HG03521 (cell line): ENCODE measurements at regions not wholly inside any gene's neighbourhood (a gene's known extent, or its start where the extent isn't known, plus 50 kb on each side); places are given as distances from the start of the nearest gene placed in this dataset.
"Not testable (repeated sequence)": the region's sequence is repeated elsewhere in the genome, so short reads cannot be mapped to it uniquely, and the experiment has no call there.

Source experiments
- ATAC-seq: cut with Tn5 transposase; IDR thresholded peaks from one replicate; pipeline ENCODE4 v1.9.1; 2021; ENCODE audit warnings: mild to moderate bottlenecking, moderate library complexity; ENCODE audit not compliant: unreplicated experiment

DNA sequence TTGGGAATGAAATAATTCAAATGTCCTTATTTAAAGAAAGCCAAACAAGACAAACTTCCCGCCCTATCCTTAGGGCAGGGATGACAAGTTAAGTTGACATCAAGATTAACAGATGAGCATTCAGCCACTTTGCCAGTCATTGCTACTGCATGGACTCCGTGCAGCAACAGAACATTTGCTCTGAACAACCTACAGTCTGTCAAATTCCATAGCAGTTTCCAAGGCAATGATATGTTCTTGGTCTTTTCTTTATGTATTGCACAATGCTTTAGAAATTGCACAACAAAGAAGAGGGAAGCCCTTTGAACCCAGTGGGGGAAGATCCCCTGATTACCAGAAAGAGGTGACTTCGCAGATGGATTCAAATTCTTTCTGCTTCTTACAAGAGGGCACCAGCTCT is 269.8 kb downstream of the BCAT1 start:
- ATAC-seq, result no peak

DNA sequence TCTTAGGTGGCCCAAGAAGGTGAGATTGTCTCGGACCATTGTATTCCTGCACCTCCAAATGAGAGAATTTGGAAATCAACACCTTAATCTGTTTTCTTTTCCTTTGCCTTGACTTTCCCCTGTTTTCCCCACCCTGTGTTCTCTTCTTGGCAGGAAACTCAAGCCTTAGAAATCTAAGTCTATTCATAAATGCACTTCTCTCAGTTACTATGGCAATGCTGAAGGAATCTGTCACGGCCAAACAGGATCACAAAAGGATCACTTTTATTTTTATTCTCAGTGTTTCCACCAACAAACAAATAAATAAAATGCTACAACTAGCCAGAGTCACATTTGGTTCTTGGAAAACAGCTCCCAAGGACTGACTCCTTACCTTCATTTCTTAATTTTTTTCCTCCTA is 270.5 kb downstream of the BCAT1 start:
- ATAC-seq, result no peak

DNA sequence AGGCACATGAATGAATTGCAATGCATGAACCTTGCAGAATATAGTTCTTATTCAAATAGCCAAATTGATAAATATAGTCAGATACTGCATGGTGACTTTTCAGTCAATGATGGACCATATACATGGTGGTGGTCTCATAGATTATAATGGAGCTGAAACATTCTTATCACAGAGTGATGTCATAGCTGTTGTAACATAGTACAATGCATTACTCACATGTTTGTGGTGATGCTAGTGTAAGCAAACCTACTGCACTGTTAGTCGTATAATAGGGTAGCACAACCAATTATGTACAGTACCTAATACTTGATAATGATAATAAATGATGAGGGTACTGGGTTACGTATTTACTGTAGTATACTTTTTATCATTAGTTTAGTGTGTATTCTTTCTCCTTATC is 280.3 kb downstream of the BCAT1 start:
- no peak for ATAC-seq

DNA sequence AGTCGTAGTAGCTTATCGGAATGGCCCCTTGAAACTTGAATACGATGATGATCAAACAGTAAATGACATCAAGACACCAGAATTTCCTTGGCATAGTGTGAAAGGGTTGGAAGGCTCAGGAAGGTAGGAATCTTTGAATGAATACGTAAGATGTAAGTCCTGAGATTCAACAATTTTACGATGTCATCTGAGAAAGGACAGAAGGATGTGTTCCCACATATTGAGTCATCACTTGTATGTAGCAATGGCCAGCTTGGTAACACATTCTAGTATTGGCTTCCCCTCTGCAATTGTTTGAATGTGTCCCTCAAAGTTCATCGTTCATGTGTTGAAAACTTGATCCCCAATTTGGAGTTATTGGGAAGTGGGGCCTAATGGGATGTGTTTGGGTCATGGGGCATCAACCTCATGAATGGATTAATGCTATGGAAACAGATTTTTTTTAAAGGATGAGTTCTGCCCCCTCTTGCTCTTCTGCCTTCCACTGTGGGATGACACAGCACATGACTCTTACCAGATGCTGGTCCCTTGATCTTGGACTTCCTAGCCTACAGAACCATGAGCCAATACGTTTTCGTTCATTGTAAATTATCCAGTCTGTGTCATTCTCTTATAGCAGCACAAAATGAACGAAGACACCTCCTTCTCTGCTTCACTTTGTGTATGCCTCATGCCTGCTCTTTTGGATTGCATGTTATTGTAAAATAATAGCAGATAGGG is 284.6 kb downstream of the BCAT1 start:
- no peak for ATAC-seq

DNA sequence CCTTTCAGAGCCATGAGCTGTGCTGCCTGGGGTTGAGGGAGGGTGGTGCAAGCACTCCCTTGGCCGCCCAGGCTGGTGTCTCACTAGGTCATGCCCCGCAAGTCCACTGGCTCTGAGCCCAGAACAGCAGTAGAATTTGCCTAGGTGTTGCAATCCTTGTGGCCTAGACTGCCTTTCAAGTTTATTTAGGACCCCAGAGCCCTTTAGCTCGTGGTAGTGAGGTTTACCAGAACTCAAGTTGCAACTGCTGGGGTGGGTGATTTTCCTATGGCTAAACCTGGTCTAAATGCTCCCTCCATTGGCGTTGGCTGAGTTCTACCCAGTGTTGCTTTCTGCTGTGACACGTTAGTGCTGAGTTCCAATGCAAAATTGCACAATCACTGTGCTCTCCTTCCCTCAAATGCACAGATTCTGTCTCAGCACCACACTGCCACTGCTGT is 287.2 kb downstream of the BCAT1 start:
- no peak for ATAC-seq

DNA sequence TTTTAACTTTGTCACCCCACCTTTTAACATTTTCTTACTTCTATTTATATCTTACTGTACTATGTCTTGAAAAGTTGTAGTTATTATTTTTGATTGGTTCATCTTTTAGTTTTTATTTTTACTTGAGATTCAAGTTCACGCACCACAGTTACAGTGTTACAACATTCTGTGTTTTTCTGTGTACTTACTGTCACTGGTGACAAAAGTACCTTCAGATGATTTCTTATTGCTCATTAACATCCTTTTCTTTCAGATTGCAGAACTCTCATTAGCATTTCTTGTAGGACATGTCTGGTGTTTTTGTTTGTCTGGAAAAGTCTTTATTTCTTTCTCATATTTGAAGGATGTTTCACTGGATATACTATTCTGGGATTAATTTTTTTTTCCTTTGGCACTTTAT is 289.9 kb downstream of the BCAT1 start:
- no peak for ATAC-seq

DNA sequence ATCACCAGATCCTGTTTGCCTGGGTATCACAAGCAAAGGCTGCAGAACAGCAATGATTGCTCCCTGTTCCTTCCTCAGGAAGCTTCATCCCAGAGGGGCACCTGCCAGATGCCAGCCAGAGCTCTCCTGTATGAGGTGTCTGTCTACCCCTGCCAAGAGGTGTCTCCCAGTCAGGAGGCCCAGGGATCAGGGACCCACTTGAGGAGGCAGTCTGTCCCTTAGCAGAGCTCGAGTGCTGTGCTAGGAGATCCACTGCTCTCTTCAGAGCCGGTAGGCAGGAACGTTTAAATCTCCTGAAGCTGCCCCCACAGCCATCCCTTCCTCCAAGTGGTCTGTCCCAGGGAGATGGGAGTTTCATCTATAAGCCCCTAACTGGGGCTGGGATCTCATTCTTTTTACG is 294.6 kb downstream of the BCAT1 start:
- ATAC-seq, result not testable (repeated sequence)

DNA sequence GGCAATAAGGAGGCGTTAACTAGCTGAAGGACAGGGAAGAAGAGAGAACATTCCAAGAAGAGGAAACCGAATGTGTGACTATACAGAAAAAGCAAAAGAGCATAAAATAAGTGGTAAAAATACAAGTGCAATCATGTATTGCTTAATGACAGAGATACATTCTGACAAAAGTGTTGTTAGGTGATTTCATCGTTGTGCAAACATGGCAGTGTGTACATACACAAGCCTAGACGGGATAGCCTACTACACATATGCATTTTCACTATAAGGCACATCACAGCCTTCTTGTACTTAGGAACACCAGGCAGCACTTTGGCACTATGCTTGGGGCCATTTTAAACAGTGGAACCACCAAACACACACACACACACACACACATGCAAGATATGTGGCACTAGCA is 299.3 kb downstream of the BCAT1 start:
- no peak for ATAC-seq

DNA sequence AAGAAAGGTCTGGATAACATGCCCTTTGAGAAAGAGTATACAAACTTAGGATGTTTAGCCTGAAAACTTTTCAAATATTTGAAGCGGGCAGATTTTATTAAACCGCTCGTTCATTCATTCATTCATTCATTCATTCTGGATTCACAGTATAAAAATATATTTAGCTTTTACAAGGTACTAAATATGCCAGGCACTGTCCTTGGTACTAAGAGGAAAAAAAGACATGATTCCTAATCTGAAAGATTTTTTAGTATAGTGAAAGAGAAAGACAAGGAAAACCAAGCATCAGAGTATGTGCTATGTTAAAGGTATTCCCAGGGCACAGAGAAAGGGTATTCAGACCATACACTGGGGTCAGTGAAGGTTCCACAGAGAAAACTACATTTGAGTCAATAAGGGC is 299.7 kb downstream of the BCAT1 start:
- ATAC-seq, result no peak

DNA sequence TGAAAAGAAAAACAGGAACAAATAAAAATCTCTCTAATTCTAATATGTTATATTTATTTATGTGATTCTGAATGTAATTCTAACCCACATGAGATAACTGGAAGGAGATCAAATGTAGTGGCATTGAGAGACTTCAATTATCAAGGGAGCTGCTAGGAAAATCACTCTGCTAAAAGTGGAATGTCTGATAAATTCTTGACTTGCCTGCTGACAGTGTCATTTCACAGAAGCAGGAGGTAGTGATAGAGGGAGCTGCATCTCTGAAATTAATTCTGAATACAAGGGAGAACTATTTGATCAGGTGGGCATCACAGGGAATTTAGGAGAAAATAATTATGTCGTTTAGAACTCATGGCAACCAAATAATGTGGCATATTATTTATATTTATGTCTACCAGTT is 303.6 kb downstream of the BCAT1 start:
- no peak for ATAC-seq

DNA sequence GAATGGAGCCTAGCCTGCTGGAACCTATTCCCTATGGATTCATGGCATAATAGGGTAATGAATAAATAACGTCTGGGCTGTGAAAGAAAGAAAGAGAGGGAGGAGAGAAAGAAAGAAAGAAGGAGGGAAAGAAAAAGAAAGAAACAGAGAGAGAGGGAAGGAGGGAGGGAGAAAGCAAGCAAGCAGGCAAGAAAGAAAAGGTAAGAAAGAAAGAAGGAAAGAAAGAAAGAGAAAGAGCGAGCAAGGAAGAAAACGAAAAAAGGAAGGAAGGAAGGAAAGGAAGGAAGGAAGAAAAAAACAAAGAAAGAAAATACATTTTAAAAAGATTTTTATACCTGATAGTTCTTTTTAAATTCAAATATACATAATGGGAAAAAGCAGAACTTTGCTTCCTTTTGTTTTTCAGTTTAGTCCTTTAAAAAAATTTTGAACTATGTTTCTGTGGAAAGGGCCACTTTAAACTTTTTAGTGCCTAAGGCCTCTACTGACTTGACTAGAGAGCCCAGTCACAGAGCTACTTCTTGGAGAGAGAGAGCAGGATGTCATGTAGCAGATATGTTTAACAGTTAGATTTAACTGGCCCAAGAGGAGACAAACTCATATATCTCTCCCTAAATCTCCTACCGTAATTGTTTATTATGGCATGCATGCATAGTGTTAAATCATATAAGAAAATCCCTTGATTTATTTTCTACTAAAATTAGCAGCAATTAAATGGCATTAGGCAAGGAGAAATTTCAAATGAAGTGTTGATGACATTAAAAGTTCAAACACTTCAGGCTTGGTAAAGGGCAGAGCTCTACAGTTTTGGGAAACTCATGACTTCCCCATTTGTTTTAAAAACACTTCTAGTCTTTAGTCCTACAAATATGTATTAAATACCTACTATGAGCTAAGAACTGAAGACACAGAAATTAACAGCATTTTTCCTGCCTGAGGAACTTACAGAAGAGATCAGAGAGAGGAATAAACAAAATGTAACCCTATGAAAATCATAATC is 305.5 kb downstream of the BCAT1 start:
- no peak for ATAC-seq

DNA sequence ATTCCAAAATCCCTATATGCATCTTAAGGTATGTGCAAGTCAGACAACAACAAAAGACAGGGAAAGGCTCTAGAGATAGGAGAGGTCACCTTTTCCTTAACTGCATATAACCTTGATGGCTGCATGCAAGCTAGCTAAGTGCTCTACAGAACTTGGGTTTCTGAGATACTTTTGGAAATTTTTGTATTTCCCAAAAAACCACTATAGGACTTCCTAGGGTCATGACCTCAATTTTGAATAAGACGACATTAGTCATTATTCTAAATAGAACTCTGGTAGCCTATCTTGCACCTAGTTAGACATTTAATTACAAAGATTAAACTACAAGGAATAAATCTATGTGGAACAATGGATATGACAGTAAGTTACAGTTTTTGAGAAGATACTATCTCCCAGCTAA is 309.3 kb downstream of the BCAT1 start:
- ATAC-seq, result no peak

DNA sequence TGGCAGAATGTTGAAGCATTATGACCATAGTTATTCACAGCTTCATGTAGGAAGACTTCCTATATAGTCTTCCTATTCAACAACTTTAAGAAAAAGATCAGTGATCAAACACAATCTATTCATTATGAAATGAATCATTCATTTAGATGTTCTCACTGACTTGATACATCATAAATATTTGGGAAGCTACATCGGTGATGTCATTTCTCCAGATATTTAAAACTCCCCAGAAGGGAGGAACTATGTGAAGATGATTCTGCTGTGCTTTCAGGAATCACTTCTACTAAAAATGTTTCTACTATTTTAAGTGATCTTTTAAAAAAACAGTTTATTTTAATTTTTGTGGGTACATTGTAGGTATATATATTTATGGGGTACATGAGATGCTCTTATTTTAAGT is 316.4 kb downstream of the BCAT1 start:
- no peak for ATAC-seq

DNA sequence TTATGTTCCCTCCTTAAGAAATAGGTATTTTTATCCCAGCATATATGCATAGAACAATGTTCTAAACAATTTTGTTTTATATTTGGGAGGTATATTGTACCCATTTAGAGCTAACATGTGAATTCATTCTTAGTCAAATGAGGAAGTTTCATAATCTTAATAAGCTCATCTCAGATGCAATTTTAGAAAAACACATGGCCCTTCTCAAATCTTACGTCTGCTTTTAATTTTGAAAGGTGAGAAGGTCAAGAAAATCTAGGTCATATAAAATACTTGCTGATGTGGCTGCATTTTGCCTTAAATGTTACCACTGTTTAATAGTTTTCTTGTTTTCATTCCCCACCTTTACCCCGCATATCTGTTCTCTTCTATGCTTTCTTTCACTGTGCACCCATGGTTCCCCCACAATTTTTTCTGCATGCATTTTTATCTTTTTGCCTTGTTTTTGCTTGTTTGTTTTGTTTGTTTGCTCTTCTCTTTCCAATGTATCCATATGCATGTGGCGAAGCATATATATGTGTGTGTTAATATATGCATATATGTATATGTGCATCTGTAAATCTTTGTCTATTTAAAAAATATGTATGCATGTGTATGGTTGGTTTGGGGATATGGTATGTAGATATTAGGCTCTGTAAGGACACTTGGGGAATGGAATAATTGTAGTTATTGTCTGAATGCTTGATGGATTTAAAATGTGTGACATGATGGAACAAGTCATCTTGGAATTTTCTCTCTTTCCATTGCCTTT is 317.1 kb downstream of the BCAT1 start:
- no peak for ATAC-seq

DNA sequence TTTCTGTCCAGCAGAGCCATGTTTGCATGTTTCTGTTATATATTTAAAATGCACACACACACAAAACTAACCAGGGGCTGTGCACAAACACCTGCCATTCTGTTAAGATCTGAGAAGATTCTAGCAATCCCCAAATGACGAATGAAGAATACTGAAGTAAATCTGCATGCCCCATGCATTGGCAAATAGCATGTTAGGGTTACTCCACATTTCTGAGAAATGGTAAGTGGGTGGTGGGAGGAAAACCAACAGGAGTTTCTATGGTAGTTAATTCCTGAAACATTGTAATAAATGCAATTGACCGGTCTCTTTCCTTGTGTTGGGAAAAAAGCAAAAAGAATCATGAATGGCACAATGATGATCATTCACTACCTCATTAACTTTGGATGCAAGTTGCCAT is 318.0 kb downstream of the BCAT1 start:
- no peak for ATAC-seq

DNA sequence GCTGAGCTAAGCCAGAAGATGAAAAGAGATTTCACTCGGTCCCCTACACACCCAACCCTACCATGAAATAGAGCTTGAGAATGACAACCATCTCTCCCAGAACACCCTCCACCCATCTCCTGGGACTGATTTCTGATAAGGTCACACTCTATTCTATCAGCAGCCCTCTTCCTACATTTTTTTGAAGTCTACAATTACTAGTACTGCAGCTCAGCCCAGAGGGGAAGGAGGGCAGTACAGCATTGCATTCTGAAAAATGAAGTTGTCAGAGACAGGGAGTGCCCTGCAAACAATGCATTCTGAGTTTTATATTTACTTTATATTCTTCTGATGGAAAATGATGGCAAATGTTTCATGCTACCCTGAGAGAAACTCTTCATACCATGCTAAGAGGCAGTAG is 318.5 kb downstream of the BCAT1 start:
- ATAC-seq, result no peak

DNA sequence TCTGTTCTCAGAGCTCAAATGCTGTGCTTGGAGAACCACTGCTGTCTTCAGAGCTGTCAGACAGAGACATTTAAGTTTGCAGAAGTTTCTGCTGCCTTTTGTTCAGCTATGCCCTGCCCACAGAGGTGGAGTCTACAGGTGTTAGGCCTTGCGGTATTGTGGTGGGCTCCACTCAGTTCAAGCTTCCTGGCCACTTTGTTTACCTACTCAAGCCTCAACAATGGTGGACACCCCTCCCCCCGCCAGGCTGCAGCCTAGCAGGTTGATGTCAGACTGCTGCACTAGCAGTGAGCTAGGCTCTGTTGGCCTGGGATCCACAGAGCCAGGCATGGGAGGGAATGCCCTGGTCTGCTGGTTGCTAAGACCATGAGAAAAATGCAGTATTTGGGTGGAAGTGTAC is 323.8 kb downstream of the BCAT1 start:
- no peak for ATAC-seq

DNA sequence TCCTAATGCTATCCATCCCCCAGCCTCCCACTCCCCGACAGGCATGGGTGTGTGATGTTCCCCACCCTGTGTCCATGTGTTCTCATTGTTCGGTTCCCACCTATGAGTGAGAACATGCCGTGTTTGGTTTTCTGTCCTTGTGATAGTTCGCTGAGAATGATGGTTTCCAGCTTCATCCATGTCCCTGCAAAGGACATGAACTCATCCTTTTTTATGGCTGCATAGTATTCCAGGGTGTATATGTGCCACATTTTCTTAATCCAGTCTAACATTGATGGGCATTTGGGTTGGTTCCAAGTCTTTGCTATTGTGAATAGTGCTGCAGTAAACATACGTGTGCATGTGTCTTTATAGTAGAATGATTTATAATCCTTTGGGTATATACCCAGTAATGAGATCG is 328.9 kb downstream of the BCAT1 start:
- ATAC-seq, result not testable (repeated sequence)

DNA sequence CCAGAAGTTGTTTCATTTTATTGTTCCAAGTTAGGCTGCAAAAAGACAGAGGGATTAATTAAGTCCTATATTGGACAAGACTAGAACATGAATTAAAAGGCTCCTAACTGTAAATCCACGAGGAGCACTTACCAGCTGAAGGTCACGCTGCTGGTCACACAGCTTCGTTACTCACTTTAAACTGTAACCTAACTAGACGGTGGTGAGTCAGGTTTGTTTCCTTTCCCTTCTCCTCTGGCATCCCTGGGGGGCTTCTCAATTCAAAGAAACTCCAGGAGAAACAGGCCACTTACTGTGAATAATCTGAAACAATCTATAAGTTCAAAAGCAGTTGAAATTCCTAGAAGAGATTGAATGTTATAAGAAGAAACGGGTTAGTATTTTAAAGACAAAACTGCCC is 331.4 kb downstream of the BCAT1 start:
- ATAC-seq, result no peak

DNA sequence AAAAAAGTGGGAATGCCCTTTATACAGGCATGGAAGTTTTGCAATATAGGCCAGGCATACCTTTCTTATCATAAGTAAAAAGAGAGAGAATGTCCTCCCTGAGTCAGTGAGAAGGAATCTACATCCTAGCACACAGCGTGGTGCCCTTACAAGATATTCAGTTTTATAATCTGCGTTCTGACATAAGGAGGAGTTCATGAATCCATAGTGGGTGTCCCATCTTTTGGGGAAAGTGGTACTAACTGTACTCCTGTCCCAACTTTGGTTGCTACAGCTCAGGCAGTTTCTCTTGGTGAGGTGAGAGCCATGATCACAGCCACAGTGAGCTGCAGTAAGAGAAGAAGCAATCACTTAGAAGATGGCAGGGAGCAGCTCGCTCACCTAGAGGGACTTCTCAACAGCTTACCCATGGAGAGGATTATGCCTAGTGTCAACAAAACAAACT is 332.9 kb downstream of the BCAT1 start:
- ATAC-seq, result no peak

DNA sequence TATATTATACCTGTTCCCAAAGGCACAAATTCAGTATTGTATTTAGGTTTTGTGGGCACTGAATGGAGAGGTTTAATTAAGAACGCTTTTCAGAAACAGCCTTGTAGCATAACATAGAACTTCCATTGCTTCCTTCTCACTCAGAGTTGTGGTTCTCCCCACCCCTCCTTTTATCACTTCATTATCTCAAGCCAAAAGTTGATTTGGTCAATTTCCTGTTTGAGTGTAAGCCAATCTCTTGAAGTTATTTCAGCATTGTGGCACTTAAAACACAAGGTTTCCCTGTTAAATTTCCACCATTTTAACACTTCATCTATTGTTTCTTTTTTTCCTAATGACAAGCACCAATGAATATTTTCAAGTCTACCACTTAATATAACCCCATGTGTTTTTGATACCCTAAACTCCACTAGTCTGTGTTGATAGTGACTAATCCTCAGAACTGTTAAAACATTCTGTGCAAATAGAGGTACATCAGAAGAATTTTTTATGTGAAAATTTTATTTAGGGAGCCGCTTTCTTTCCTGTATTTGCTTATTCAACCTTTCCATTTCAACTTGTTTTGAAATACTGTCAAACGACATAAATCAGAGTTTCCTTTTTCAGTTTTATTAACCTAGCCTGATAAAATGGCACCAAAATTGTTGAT is 340.1 kb downstream of the BCAT1 start:
- ATAC-seq, result no peak
